GM23338 (cell line): ENCODE measurements at regions not wholly inside any gene's neighbourhood (a gene's known extent, or its start where the extent isn't known, plus 50 kb on each side); places are given as distances from the start of the nearest gene placed in this dataset.

ENCODE experiments used
- ATAC-seq: fragments of 200-7000 bp; cut with Tn5 transposase; 3 replicates; pipeline ENCODE4 v1.9.1; 2020
- DNase-seq: peaks from one replicate; pipeline ENCODE4 v3.0.0-alpha.2; 2015; ENCODE audit warnings: low spot score
- H2AFZ ChIP-seq: fragments of 200-600 bp; sonication (generic); 2 replicates; pipeline ENCODE4 v1.8.0; 2016; ENCODE audit warnings: antibody characterized with exemption, mild to moderate bottlenecking, moderate library complexity
- H3F3A ChIP-seq: fragments of 200-600 bp; sonication (generic); replicated peaks from 2 replicates; pipeline ENCODE4 v1.8.0; 2017; ENCODE audit warnings: antibody characterized with exemption, mixed run types, low read depth
- H3K27ac ChIP-seq: fragments of 200-600 bp; sonication (generic); 2 replicates; pipeline ENCODE4 v1.6.1; 2016; ENCODE audit warnings: low read depth
- H3K27me3 ChIP-seq: fragments of 200-600 bp; sonication (generic); 2 replicates; pipeline ENCODE4 v1.8.0; 2016; ENCODE audit warnings: mild to moderate bottlenecking, mixed run types, moderate library complexity; ENCODE audit not compliant: insufficient read depth
- H3K36me3 ChIP-seq: fragments of 200-600 bp; sonication (generic); 2 replicates; pipeline ENCODE4 v1.8.0; 2016; ENCODE audit warnings: mild to moderate bottlenecking; ENCODE audit not compliant: insufficient read depth
- H3K4me1 ChIP-seq: fragments of 200-600 bp; sonication (generic); 2 replicates; pipeline ENCODE4 v1.8.0; 2016; ENCODE audit warnings: mild to moderate bottlenecking, moderate library complexity; ENCODE audit not compliant: insufficient read depth
- H3K4me2 ChIP-seq: fragments of 200-600 bp; sonication (generic); 2 replicates; pipeline ENCODE4 v1.7.1; 2017; ENCODE audit warnings: mixed run types
- H3K4me3 ChIP-seq: fragments of 200-600 bp; sonication (generic); 2 replicates; pipeline ENCODE4 v1.6.1; 2016; ENCODE audit warnings: mixed run types
- H3K79me2 ChIP-seq: fragments of 200-600 bp; sonication (generic); replicated peaks from 2 replicates; pipeline ENCODE4 v1.8.0; 2017; ENCODE audit warnings: mild to moderate bottlenecking; ENCODE audit not compliant: insufficient read depth
- H3K9me2 ChIP-seq: fragments of 200-600 bp; sonication (generic); 2 replicates; pipeline ENCODE4 v1.8.0; 2017; ENCODE audit not compliant: insufficient read depth
- H4K20me1 ChIP-seq: fragments of 200-600 bp; sonication (generic); replicated peaks from 2 replicates; pipeline ENCODE4 v1.8.0; 2017; ENCODE audit warnings: mild to moderate bottlenecking; ENCODE audit not compliant: insufficient read depth
- H3K27ac Mint-ChIP-seq: 2 replicates; pipeline ENCODE4 v1.8.0; 2020; ENCODE audit warnings: inconsistent platforms, mild to moderate bottlenecking, moderate library complexity, mixed read lengths
- H3K27me3 Mint-ChIP-seq: 3 replicates; pipeline ENCODE4 v1.8.0; 2022; ENCODE audit warnings: low read depth, mild to moderate bottlenecking, moderate library complexity, mixed read lengths, inconsistent platforms; ENCODE audit not compliant: insufficient read depth, poor library complexity
- H3K36me3 Mint-ChIP-seq: 3 replicates; pipeline ENCODE4 v1.8.0; 2021; ENCODE audit warnings: low read depth, mild to moderate bottlenecking, inconsistent platforms, moderate library complexity, mixed read lengths
- H3K4me1 Mint-ChIP-seq: 3 replicates; pipeline ENCODE4 v1.8.0; 2020; ENCODE audit warnings: mild to moderate bottlenecking, inconsistent platforms, mixed read lengths
- H3K4me3 Mint-ChIP-seq: 3 replicates; pipeline ENCODE4 v1.8.0; 2021; ENCODE audit warnings: moderate library complexity, mild to moderate bottlenecking, inconsistent platforms, mixed read lengths
- H3K9me3 Mint-ChIP-seq: 3 replicates; pipeline ENCODE4 v1.8.0; 2020; ENCODE audit warnings: moderate library complexity, mild to moderate bottlenecking, inconsistent platforms, mixed read lengths
- CREB1 ChIP-seq: fragments of 250-450 bp; sonication (Bioruptor Pico); IDR thresholded peaks from 2 replicates; pipeline ENCODE4 v1.5.0; 2020; ENCODE audit warnings: low read depth, mild to moderate bottlenecking, moderate library complexity
- EZH2 ChIP-seq: fragments of 200-600 bp; sonication (generic); IDR thresholded peaks from one replicate; pipeline ENCODE4 v1.8.0; 2017; ENCODE audit warnings: antibody characterized with exemption, mild to moderate bottlenecking, low read depth; ENCODE audit not compliant: unreplicated experiment
- EZH2phosphoT487 ChIP-seq: fragments of 200-600 bp; sonication (generic); IDR thresholded peaks from one replicate; pipeline ENCODE4 v1.8.1; 2018; ENCODE audit warnings: antibody characterized with exemption; ENCODE audit not compliant: unreplicated experiment
- NANOG ChIP-seq: IDR thresholded peaks from 2 replicates; pipeline ENCODE4 v1.6.1; 2016; ENCODE audit warnings: antibody characterized with exemption, borderline replicate concordance
- POLR2AphosphoS5 ChIP-seq: IDR thresholded peaks from 2 replicates; pipeline ENCODE4 v1.6.1; 2016; ENCODE audit warnings: antibody characterized with exemption, low read depth
- STAT1 ChIP-seq: IDR thresholded peaks from one replicate; pipeline ENCODE4 v1.6.1; 2016; ENCODE audit warnings: antibody characterized with exemption; ENCODE audit not compliant: unreplicated experiment
- ZNF114 ChIP-seq: fragments of 250-450 bp; sonication (Bioruptor Pico); IDR thresholded peaks from 2 replicates; pipeline ENCODE4 v1.5.0; 2020; ENCODE audit warnings: mild to moderate bottlenecking, moderate library complexity
- ZNF331 ChIP-seq: fragments of 250-450 bp; sonication (Bioruptor Pico); IDR thresholded peaks from 2 replicates; pipeline ENCODE4 v1.5.0; 2020; ENCODE audit warnings: low read depth, mild to moderate bottlenecking, moderate library complexity
- TF ChIP-seq, protein P1 (sequence below): IDR thresholded peaks from one replicate; pipeline ENCODE4 v1.6.1; 2018; ENCODE audit warnings: antibody characterized with exemption; ENCODE audit not compliant: unreplicated experiment

DNA sequence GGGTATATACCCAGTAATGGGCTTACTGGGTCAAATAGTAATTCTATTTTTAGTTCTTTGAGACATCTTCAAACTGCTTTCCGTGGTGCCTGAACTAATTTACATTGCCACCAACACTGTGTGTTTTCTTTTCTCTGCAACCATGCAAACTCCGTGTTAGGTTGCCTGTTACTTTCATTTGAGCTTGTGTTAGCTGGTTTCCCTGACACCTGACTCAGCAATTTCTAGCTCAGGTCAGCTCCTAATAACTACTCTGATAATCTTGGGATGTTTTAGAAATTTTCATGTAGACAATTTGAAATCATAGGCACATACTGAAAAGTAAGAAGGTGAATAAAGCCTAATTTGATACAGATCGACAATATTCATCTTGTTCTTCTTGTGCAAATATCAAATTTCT lies 132.3 kb downstream of the ADCYAP1 start:
- Histone ChIP-seq H3K4me3 (no peak overlapping the region), H3K9me2 (0 out of 2 replicates have a peak, but pooled peaks cover 5% of the 10 kb centered on the region), H3K36me3 (no peaks in the 10 kb centered on the region), H2AFZ (no peak overlapping the region), H3K4me2 (no peak overlapping the region), H3K27ac (no peak overlapping the region), H3K79me2 (peaks cover 11% of the 10 kb centered on the region; the same call in 1 of the 2 replicates), H4K20me1 (no peaks in the 10 kb centered on the region), H3K27me3 (no peaks in the 10 kb centered on the region), H3K4me1 (no peaks in the 10 kb centered on the region), H3F3A (no peaks in the 10 kb centered on the region)
- ATAC-seq = no peak
- no peak overlapping the region for H3K4me3 Mint-ChIP-seq
- H3K4me1 Mint-ChIP-seq = no peaks in the 10 kb centered on the region
- no peaks in the 10 kb centered on the region for H3K27me3 Mint-ChIP-seq
- H3K36me3 Mint-ChIP-seq = peaks cover 14% of the 10 kb centered on the region; the same call in 2 of the 3 replicates
- no peak for DNase-seq
- H3K9me3 Mint-ChIP-seq = peaks cover 25% of the 10 kb centered on the region
- TF ChIP-seq POLR2AphosphoS5 (no peak), EZH2 (no peak), NANOG (no peak), CREB1 (CRISPR knock-in tag) (no peak), EZH2phosphoT487 (no peak), ZNF331 (no peak), STAT1 (no peak), ZNF114 (no peak)
- TF ChIP-seq, protein P1, sequence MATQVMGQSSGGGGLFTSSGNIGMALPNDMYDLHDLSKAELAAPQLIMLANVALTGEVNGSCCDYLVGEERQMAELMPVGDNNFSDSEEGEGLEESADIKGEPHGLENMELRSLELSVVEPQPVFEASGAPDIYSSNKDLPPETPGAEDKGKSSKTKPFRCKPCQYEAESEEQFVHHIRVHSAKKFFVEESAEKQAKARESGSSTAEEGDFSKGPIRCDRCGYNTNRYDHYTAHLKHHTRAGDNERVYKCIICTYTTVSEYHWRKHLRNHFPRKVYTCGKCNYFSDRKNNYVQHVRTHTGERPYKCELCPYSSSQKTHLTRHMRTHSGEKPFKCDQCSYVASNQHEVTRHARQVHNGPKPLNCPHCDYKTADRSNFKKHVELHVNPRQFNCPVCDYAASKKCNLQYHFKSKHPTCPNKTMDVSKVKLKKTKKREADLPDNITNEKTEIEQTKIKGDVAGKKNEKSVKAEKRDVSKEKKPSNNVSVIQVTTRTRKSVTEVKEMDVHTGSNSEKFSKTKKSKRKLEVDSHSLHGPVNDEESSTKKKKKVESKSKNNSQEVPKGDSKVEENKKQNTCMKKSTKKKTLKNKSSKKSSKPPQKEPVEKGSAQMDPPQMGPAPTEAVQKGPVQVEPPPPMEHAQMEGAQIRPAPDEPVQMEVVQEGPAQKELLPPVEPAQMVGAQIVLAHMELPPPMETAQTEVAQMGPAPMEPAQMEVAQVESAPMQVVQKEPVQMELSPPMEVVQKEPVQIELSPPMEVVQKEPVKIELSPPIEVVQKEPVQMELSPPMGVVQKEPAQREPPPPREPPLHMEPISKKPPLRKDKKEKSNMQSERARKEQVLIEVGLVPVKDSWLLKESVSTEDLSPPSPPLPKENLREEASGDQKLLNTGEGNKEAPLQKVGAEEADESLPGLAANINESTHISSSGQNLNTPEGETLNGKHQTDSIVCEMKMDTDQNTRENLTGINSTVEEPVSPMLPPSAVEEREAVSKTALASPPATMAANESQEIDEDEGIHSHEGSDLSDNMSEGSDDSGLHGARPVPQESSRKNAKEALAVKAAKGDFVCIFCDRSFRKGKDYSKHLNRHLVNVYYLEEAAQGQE = no peak
- no peak overlapping the region; the same call in 1 of the 2 replicates for H3K27ac Mint-ChIP-seq

DNA sequence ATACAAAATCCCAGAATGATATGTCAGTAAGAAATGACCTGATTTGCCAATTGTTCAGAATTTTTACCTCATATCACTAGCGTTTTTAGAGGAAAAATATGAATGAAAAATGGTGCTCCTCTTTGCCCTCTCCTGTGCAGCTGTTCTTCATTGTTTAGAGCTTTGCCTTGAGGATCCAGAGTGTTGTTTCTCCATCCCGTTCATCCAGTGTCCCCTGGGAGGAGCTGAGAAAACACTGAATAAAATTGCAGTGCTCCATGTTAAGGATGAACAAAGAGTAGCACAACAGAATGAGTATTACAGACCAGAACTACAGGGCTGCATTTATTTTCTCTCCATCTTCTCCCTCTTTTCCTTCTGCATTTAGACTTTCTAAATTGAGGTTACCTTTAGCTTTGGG lies 133.1 kb downstream of the ADCYAP1 start:
- Histone ChIP-seq H2AFZ (no peak overlapping the region), H3K27ac (no peak overlapping the region), H3K4me1 (no peaks in the 10 kb centered on the region), H3K27me3 (no peaks in the 10 kb centered on the region), H4K20me1 (no peaks in the 10 kb centered on the region), H3F3A (no peaks in the 10 kb centered on the region), H3K9me2 (0 out of 2 replicates have a peak, but pooled peaks cover 5% of the 10 kb centered on the region), H3K36me3 (no peaks in the 10 kb centered on the region), H3K79me2 (peaks cover 7% of the 10 kb centered on the region; the same call in 1 of the 2 replicates), H3K4me3 (no peak overlapping the region), H3K4me2 (no peak overlapping the region)
- H3K4me1 Mint-ChIP-seq = no peaks in the 10 kb centered on the region
- H3K36me3 Mint-ChIP-seq = peaks cover 14% of the 10 kb centered on the region; the same call in 2 of the 3 replicates
- ATAC-seq (no peak), DNase-seq (no peak)
- H3K27ac Mint-ChIP-seq = no peak overlapping the region
- no peak overlapping the region for H3K4me3 Mint-ChIP-seq
- peaks cover 33% of the 10 kb centered on the region for H3K9me3 Mint-ChIP-seq
- TF ChIP-seq ZNF331 = no peak
- peaks cover 3% of the 10 kb centered on the region for H3K27me3 Mint-ChIP-seq
